ENCODE measurements at regions not wholly inside any gene's neighbourhood (a gene's known extent, or its start where the extent isn't known, plus 50 kb on each side); places are given as distances from the start of the nearest gene placed in this dataset.

DNA sequence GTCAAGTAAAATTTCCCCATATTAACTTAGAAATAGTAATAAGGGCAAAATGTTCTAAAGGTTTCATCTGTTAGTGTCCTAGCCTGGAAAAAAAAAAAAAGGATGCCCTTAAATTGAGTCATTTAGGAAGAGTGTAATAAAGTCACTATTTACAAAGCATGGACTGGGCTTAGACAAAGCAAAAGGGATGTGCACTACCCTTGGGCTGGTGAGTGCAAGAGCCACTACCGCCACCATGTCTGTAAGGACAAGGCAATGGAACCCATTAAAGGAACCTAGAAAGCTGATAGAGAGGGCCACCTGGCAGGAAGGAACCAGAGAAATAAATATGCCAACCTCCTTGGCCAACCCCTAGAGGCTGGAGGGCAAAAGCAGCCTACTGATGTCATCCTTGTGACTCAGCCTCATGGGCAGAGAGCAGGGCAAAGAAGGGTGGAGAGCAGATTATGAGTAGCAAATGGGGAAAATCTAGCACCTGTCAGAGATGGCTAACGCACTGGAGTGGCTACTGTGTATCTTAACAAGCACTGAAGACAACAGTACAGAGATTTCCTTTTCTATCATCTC lies 59.5 kb upstream of the FUT8 start:
- TF ChIP-seq, protein P1, sequence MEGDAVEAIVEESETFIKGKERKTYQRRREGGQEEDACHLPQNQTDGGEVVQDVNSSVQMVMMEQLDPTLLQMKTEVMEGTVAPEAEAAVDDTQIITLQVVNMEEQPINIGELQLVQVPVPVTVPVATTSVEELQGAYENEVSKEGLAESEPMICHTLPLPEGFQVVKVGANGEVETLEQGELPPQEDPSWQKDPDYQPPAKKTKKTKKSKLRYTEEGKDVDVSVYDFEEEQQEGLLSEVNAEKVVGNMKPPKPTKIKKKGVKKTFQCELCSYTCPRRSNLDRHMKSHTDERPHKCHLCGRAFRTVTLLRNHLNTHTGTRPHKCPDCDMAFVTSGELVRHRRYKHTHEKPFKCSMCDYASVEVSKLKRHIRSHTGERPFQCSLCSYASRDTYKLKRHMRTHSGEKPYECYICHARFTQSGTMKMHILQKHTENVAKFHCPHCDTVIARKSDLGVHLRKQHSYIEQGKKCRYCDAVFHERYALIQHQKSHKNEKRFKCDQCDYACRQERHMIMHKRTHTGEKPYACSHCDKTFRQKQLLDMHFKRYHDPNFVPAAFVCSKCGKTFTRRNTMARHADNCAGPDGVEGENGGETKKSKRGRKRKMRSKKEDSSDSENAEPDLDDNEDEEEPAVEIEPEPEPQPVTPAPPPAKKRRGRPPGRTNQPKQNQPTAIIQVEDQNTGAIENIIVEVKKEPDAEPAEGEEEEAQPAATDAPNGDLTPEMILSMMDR (IDR thresholded peaks at IDR 0.05; ENCODE audit: insufficient read depth, low read length, poor library complexity, severe bottlenecking), result no peak
- TF ChIP-seq EZH2phosphoT487 (conservative IDR thresholded peaks at IDR 0.05; ENCODE audit: low read length), result no peak

Measured in SU-DHL-6 (cell line).